ENCODE measurements at regions not wholly inside any gene's neighbourhood (a gene's known extent, or its start where the extent isn't known, plus 50 kb on each side); places are given as distances from the start of the nearest gene placed in this dataset.

DNA sequence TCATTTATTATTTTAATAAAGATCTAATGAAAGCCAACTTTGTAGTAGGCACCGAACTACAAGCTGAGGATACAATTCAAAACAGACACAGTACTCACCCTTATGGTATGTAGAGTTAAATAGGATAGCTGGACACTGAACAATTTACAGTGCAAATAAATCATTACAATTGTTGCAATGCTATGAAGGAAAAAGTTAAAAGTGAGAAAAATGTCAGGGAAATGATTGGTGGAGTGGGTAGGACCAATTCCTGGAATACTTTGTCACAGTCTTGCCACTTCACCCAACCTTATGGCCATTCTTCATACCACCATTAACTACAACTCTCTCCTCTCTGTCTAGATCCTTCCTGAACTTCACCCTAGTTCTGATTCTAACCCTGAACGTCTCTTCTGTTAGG lies 70.1 kb upstream of the CCSER1 start:
- Histone ChIP-seq H3K36me3 (replicated peaks in 1 of 2; ENCODE audit: control insufficient read depth in 1 of 2, insufficient read depth in 2 of 2, low read length in 1 of 2) (no peaks in the 10 kb centered on the region), H3K4me3 (ENCODE audit: low read depth in 2 of 2, low read length in 1 of 2) (no peak overlapping the region), H2AFZ (ENCODE audit: low read depth) (no peak overlapping the region), H3K27ac (ENCODE audit: low read depth in 2 of 2, low read length in 1 of 2) (no peak overlapping the region), H3K4me2 (no peak overlapping the region), H3K27me3 (ENCODE audit: insufficient read depth) (no peaks in the 10 kb centered on the region), H3K9me2 (no peaks in the 10 kb centered on the region), H3K9me3 (no peaks in the 10 kb centered on the region), H3F3A (replicated peaks; ENCODE audit: insufficient read depth) (no peaks in the 10 kb centered on the region), H3K9ac (no peak overlapping the region), H3K4me1 (ENCODE audit: control insufficient read depth in 1 of 2, insufficient read depth in 2 of 2, low read depth in 1 of 2, low read length in 1 of 2) (no peaks in the 10 kb centered on the region; a peak in 2 of 4 replicates), H3K79me2 (ENCODE audit: insufficient read depth) (no peaks in the 10 kb centered on the region), H4K20me1 (ENCODE audit: insufficient read depth) (no peaks in the 10 kb centered on the region)
- CTCF ChIA-PET = interaction anchor here (0.8 to 1.7 kb wide), 3 partner anchors 12 to 236 kb away, joined by 3 to 4 read pairs (median 3); no protein-coding TSS in a partner anchor
- DNase-seq = no peak
- no peak for TF ChIP-seq ZBTB33 (IDR thresholded peaks at IDR 0.05; ENCODE audit: borderline replicate concordance, low read depth)
- TF ChIP-seq YY1 (IDR thresholded peaks at IDR 0.05; ENCODE audit: low read depth) = no peak
- no peak for TF ChIP-seq RAD21 (IDR thresholded peaks at IDR 0.05; ENCODE audit: low read length)
- no peak for TF ChIP-seq FOSL2 (IDR thresholded peaks at IDR 0.05; ENCODE audit: borderline replicate concordance, low read depth)
- no peak for TF ChIP-seq EP300 (IDR thresholded peaks at IDR 0.05; ENCODE audit: borderline replicate concordance in 1 of 2, low read depth in 1 of 2, low read length in 1 of 2)
- TF ChIP-seq SMC3 (IDR thresholded peaks at IDR 0.05; ENCODE audit: low read depth, low read length) = no peak
- POLR2A ChIA-PET = no interaction called here
- 27% methylated on average over 2 of the region's 2 CpGs for WGBS (ENCODE audit: low lambda C conversion rate)

GRCh38 chr4:90060039-90060438 lies 67.2 kb upstream of the CCSER1 start:
- no peaks in the 10 kb centered on the region for H3F3A ChIP-seq (replicated peaks; ENCODE audit: insufficient read depth)
- CTCF ChIA-PET = interaction anchor here (0.6 to 1.1 kb wide), 3 partner anchors 35 to 574 kb away, joined by 3 read pairs; no protein-coding TSS in a partner anchor
- no peak overlapping the region for H3K27ac ChIP-seq (ENCODE audit: low read depth in 2 of 2, low read length in 1 of 2)
- DNase-seq = no peak
- no peaks in the 10 kb centered on the region; a peak in 1 of 4 replicates for H3K4me1 ChIP-seq (ENCODE audit: control insufficient read depth in 1 of 2, insufficient read depth in 2 of 2, low read depth in 1 of 2, low read length in 1 of 2)
- no peaks in the 10 kb centered on the region for H3K27me3 ChIP-seq (ENCODE audit: insufficient read depth)
- no peak overlapping the region for H3K4me3 ChIP-seq (ENCODE audit: low read depth in 2 of 2, low read length in 1 of 2)
- H3K9me2 ChIP-seq = no peaks in the 10 kb centered on the region
- no peak overlapping the region for H2AFZ ChIP-seq (ENCODE audit: low read depth)
- H3K9ac ChIP-seq = no peak overlapping the region
- no peaks in the 10 kb centered on the region for H3K36me3 ChIP-seq (replicated peaks in 1 of 2; ENCODE audit: control insufficient read depth in 1 of 2, insufficient read depth in 2 of 2, low read length in 1 of 2)
- no peak overlapping the region for H3K4me2 ChIP-seq
- POLR2A ChIA-PET = no interaction called here
- no peaks in the 10 kb centered on the region for H3K79me2 ChIP-seq (ENCODE audit: insufficient read depth)
- no peaks in the 10 kb centered on the region for H3K9me3 ChIP-seq
- H4K20me1 ChIP-seq (ENCODE audit: insufficient read depth) = no peaks in the 10 kb centered on the region
- no peak for TF ChIP-seq RAD21 (IDR thresholded peaks at IDR 0.05; ENCODE audit: low read length)
- WGBS (ENCODE audit: low lambda C conversion rate) = 80% methylated on average over 4 of the region's 4 CpGs

DNA sequence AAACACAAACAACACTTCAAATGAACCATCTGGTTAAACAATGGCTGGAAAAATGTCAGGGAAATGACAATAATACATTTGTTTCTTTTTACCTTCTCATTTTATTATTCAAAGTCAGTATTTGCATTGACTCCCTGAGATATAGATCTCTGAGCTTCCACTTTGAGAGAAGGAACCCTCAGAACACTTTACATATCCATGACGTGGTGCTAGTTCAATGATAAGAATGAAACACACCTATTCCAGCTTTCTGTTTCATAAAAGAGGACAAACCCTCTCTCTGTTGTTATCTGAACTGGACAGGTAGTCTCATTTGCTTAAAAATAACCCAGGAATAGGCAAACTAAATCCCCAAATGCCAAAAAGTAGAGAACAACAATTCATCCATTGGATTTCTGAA lies 65.3 kb upstream of the CCSER1 start:
- Histone ChIP-seq H3K79me2 (ENCODE audit: insufficient read depth) (no peaks in the 10 kb centered on the region), H4K20me1 (ENCODE audit: insufficient read depth) (no peaks in the 10 kb centered on the region), H3K27ac (ENCODE audit: low read depth in 2 of 2, low read length in 1 of 2) (no peak overlapping the region), H2AFZ (ENCODE audit: low read depth) (no peak overlapping the region), H3K9me3 (no peaks in the 10 kb centered on the region), H3K4me1 (ENCODE audit: control insufficient read depth in 1 of 2, insufficient read depth in 2 of 2, low read depth in 1 of 2, low read length in 1 of 2) (no peaks in the 10 kb centered on the region; a peak in 1 of 4 replicates), H3K36me3 (replicated peaks in 1 of 2; ENCODE audit: control insufficient read depth in 1 of 2, insufficient read depth in 2 of 2, low read length in 1 of 2) (no peaks in the 10 kb centered on the region), H3K9me2 (no peaks in the 10 kb centered on the region), H3F3A (replicated peaks; ENCODE audit: insufficient read depth) (no peaks in the 10 kb centered on the region), H3K4me2 (no peak overlapping the region), H3K9ac (no peak overlapping the region), H3K4me3 (ENCODE audit: low read depth in 2 of 2, low read length in 1 of 2) (no peak overlapping the region), H3K27me3 (ENCODE audit: insufficient read depth) (no peaks in the 10 kb centered on the region)
- ChIA-PET POLR2A (no interaction called here), CTCF (no interaction called here)
- WGBS (ENCODE audit: low lambda C conversion rate) = 28% methylated on average over 1 of the region's 1 CpG
- no peak for TF ChIP-seq TCF12 (IDR thresholded peaks at IDR 0.05)
- TF ChIP-seq GABPA (IDR thresholded peaks at IDR 0.05; ENCODE audit: low read depth) = no peak
- TF ChIP-seq JUND (IDR thresholded peaks at IDR 0.05) = no peak
- TF ChIP-seq NRF1 (IDR thresholded peaks at IDR 0.05; ENCODE audit: low read depth, low read length) = no peak
- no peak for TF ChIP-seq NFIC (IDR thresholded peaks at IDR 0.05; ENCODE audit: borderline replicate concordance)
- TF ChIP-seq PBX3 (IDR thresholded peaks at IDR 0.05) = no peak
- TF ChIP-seq MEF2A (IDR thresholded peaks at IDR 0.05; ENCODE audit: borderline replicate concordance, low read depth) = no peak
- TF ChIP-seq YY1 (IDR thresholded peaks at IDR 0.05; ENCODE audit: low read depth) = no peak
- TF ChIP-seq ZBTB33 (IDR thresholded peaks at IDR 0.05; ENCODE audit: borderline replicate concordance, low read depth) = no peak
- no peak for TF ChIP-seq SMC3 (IDR thresholded peaks at IDR 0.05; ENCODE audit: low read depth, low read length)
- no peak for TF ChIP-seq CHD2 (IDR thresholded peaks at IDR 0.05; ENCODE audit: low read length, partially characterized antibody)
- TF ChIP-seq TEAD4 (IDR thresholded peaks at IDR 0.05; ENCODE audit: borderline replicate concordance, insufficient read depth) = no peak
- no peak for TF ChIP-seq RCOR1 (IDR thresholded peaks at IDR 0.05; ENCODE audit: low read length)
- no peak for DNase-seq

Data from SK-N-SH (cell line).